Endothelial cell of umbilical vein (primary cell): ENCODE measurements at regions not wholly inside any gene's neighbourhood (a gene's known extent, or its start where the extent isn't known, plus 50 kb on each side); places are given as distances from the start of the nearest gene placed in this dataset.

Source experiments
- BruUV-seq: library from RNA; stranded (reverse); fragments of 400-500 nt; replicated peaks from 2 replicates; lab custom pipeline; 2021; lab: Mats Ljungman, UMichigan
- CTCF ChIA-PET: fragments of 300-600, 350-600 bp; sonication (Branson Sonifier 250); formaldehyde crosslinking; loops from one replicate; lab custom pipeline; 2021; ENCODE audit warnings: antibody characterized with exemption, inconsistent platforms; lab: Charles Lee
- POLR2A ChIA-PET: fragments of 300-600, 350-600 bp; sonication (Branson Sonifier 250); formaldehyde crosslinking; loops from one replicate; lab custom pipeline; 2021; ENCODE audit warnings: antibody characterized with exemption, inconsistent platforms; lab: Charles Lee
- DNase-seq: peaks from one replicate; pipeline ENCODE4 v3.0.0-alpha.2; 2011; ENCODE audit warnings: low read depth, low spot score
- FAIRE-seq: peaks from 2 replicates; lab custom pipeline; 2011; peaks lifted over from hg19 to GRCh38; lab: Jason Lieb, UNC
- H2AFZ ChIP-seq: 2 replicates; pipeline ENCODE4 v1.6.0; 2012; ENCODE audit warnings: low read depth, low read length, control low read depth, inconsistent platforms
- H3K27ac ChIP-seq: 2 replicates; pipeline ENCODE4 v1.5.1; 2011; ENCODE audit warnings: low read depth, mild to moderate bottlenecking, control low read depth, low read length, moderate library complexity; ENCODE audit not compliant: insufficient read depth
- H3K27me3 ChIP-seq, 2 experiments: 2 replicates each; pipeline versions ENCODE4 v1.6.0 to v1.6.1; 2011; ENCODE audit warnings: low read length in 2 of 2, mixed read lengths in 1 of 2; ENCODE audit not compliant: control insufficient read depth in 2 of 2, insufficient read depth in 2 of 2
- H3K36me3 ChIP-seq, 2 experiments: 2 replicates in 1 of 2; 3 replicates in 1 of 2; pipeline ENCODE4 v1.5.1; 2011; ENCODE audit warnings: low read length in 2 of 2, mild to moderate bottlenecking in 1 of 2, moderate library complexity in 1 of 2; ENCODE audit not compliant: control insufficient read depth in 2 of 2, insufficient read depth in 2 of 2; ENCODE audit errors: extremely low read depth in 1 of 2
- H3K4me1 ChIP-seq: 3 replicates; pipeline ENCODE4 v1.5.1; 2011; ENCODE audit warnings: mild to moderate bottlenecking, low read length; ENCODE audit not compliant: control insufficient read depth, insufficient read depth; ENCODE audit errors: extremely low read depth
- H3K4me2 ChIP-seq: 2 replicates; pipeline ENCODE4 v1.6.1; 2011; ENCODE audit warnings: low read length, control low read depth, mixed read lengths; ENCODE audit not compliant: insufficient read depth
- H3K4me3 ChIP-seq, 3 experiments: fragments of 200-600 bp in 1 of 3; sonication (generic), shearing (Covaris generic) in 1 of 3; replicated peaks in 1 of 3; 2 replicates each; pipeline ENCODE4 v1.5.1; 2011 to 2016; ENCODE audit warnings: control low read depth in 3 of 3, low read length in 3 of 3, mild to moderate bottlenecking in 2 of 3, inconsistent platforms in 1 of 3, low read depth in 1 of 3, moderate library complexity in 1 of 3; ENCODE audit not compliant: insufficient read depth in 1 of 3
- H3K79me2 ChIP-seq: 2 replicates; pipeline ENCODE4 v1.6.0; 2012; ENCODE audit warnings: low read length, inconsistent platforms; ENCODE audit not compliant: control insufficient read depth, insufficient read depth
- H3K9ac ChIP-seq: replicated peaks from 2 replicates; pipeline ENCODE3; 2011; ENCODE audit warnings: low read length, control low read depth; ENCODE audit not compliant: insufficient read depth; ENCODE audit errors: extremely low read depth
- H3K9me1 ChIP-seq: replicated peaks from 3 replicates; pipeline ENCODE4 v1.6.0; 2011; ENCODE audit warnings: mild to moderate bottlenecking, low read length; ENCODE audit not compliant: control insufficient read depth, insufficient read depth; ENCODE audit errors: extremely low read depth
- H3K9me3 ChIP-seq: replicated peaks from 2 replicates; pipeline ENCODE4 v1.5.1; 2012; ENCODE audit warnings: low read length, inconsistent platforms; ENCODE audit not compliant: control insufficient read depth, insufficient read depth
- H4K20me1 ChIP-seq: replicated peaks from 2 replicates; pipeline ENCODE3; 2011; ENCODE audit warnings: mild to moderate bottlenecking, low read length; ENCODE audit not compliant: control insufficient read depth, insufficient read depth; ENCODE audit errors: extremely low read depth
- EZH2 ChIP-seq: IDR thresholded peaks from 2 replicates; pipeline ENCODE4 v1.6.1; 2012; ENCODE audit warnings: borderline replicate concordance, low read depth, mild to moderate bottlenecking, moderate library complexity, low read length, inconsistent platforms; ENCODE audit not compliant: severe bottlenecking
- FOS ChIP-seq: IDR thresholded peaks from 2 replicates; pipeline ENCODE4 v1.6.1; 2011; ENCODE audit warnings: mild to moderate bottlenecking, low read length, moderate library complexity, borderline replicate concordance; ENCODE audit not compliant: insufficient read depth
- GATA2 ChIP-seq: IDR thresholded peaks from 2 replicates; pipeline ENCODE4 v1.7.0; 2011; ENCODE audit warnings: low read depth, mild to moderate bottlenecking, moderate library complexity, mixed read lengths, low read length; ENCODE audit not compliant: insufficient read length, insufficient read depth
- JUN ChIP-seq: IDR thresholded peaks from 2 replicates; pipeline ENCODE4 v1.6.1; 2011; ENCODE audit warnings: borderline replicate concordance, low read depth; ENCODE audit not compliant: insufficient read length, insufficient read depth
- MYC ChIP-seq: IDR thresholded peaks from one replicate; pipeline ENCODE4 v1.6.1; 2011; ENCODE audit warnings: mild to moderate bottlenecking, low read depth, low read length
- POLR2A ChIP-seq: IDR thresholded peaks from 2 replicates; pipeline ENCODE4 v1.6.1; 2012; ENCODE audit warnings: low read depth, mild to moderate bottlenecking, control low read depth, low read length
- POLR2AphosphoS5 ChIP-seq: IDR thresholded peaks from 2 replicates; pipeline ENCODE4 v1.6.1; 2012; ENCODE audit warnings: low read depth, mild to moderate bottlenecking, control low read depth, low read length, moderate library complexity; ENCODE audit not compliant: insufficient read depth
- dilution Hi-C: fragments of 300-500 bp; cut with MboI; formaldehyde crosslinking; loops from one replicate; pipeline ENCODE4 v1.15.0; 2019; ENCODE audit warnings: low sequenced_read_pairs; ENCODE audit not compliant: extremely low pct_ligation_motif_present
- intact Hi-C: fragments of 100-400 bp; cut with micrococcal nuclease; formaldehyde crosslinking; loops from one replicate; pipeline ENCODE4 v1.10.0; 2022
- TF ChIP-seq, protein P1 (sequence below): IDR thresholded peaks from 2 replicates; pipeline ENCODE4 v1.6.1; 2011; ENCODE audit not compliant: insufficient read depth, insufficient read length
- TF ChIP-seq, protein P2 (sequence below), 2 donors: IDR thresholded peaks; 1 replicate in 1 of 2; 2 replicates in 1 of 2; pipeline ENCODE4 v1.5.1; 2011; ENCODE audit warnings: low read length in 2 of 2, mild to moderate bottlenecking in 2 of 2, moderate library complexity in 2 of 2, control low read depth in 1 of 2, inconsistent platforms in 1 of 2, low read depth in 1 of 2; ENCODE audit not compliant: insufficient read depth in 1 of 2; ENCODE audit errors: extremely low read depth in 1 of 2

DNA sequence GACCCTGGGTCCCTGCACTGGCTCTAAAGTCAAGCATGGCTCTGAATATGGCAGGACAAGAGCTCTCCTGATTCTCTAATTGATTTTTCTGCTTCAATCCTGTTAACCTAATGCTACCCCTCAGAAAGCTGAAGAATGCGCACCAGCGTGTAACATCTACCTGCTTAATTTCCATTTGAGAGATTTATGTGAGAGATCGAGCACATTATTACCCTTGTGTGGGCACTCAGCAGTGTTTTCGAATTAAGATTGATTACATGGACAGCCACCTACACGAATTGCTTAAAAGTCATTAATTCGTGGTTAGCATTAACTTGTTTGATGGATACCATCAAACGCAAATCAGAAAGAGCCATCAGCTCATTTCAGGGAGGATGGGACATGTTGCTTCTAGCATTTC, 88.7 kb upstream of the PLPP4 start:
- FAIRE-seq: no peak
- Histone ChIP-seq H3K36me3 (no peaks in the 10 kb centered on the region), H3K79me2 (no peaks in the 10 kb centered on the region), H2AFZ (no peak overlapping the region), H3K4me3 (no peak overlapping the region), H3K4me2 (no peak overlapping the region), H4K20me1 (no peaks in the 10 kb centered on the region), H3K9me1 (no peaks in the 10 kb centered on the region), H3K27me3 (peaks cover 4 to 25% of the 10 kb centered on the region in 2 experiments), H3K9me3 (no peaks in the 10 kb centered on the region), H3K9ac (no peak overlapping the region), H3K4me1 (no peaks in the 10 kb centered on the region), H3K27ac (no peak overlapping the region)
- intact Hi-C loops (no loop called here), dilution Hi-C loops (no loop called here)
- no TSS peak for BruUV-seq
- no peak for DNase-seq
- CTCF ChIA-PET: no interaction called here
- TF ChIP-seq, protein P1, sequence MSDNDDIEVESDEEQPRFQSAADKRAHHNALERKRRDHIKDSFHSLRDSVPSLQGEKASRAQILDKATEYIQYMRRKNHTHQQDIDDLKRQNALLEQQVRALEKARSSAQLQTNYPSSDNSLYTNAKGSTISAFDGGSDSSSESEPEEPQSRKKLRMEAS: no peak
- no peak for TF ChIP-seq MYC
- TF ChIP-seq JUN: no peak
- TF ChIP-seq FOS: no peak
- TF ChIP-seq EZH2: no peak
- TF ChIP-seq GATA2: no peak
- TF ChIP-seq POLR2AphosphoS5: no peak
- no peak for TF ChIP-seq POLR2A
- TF ChIP-seq, protein P2, sequence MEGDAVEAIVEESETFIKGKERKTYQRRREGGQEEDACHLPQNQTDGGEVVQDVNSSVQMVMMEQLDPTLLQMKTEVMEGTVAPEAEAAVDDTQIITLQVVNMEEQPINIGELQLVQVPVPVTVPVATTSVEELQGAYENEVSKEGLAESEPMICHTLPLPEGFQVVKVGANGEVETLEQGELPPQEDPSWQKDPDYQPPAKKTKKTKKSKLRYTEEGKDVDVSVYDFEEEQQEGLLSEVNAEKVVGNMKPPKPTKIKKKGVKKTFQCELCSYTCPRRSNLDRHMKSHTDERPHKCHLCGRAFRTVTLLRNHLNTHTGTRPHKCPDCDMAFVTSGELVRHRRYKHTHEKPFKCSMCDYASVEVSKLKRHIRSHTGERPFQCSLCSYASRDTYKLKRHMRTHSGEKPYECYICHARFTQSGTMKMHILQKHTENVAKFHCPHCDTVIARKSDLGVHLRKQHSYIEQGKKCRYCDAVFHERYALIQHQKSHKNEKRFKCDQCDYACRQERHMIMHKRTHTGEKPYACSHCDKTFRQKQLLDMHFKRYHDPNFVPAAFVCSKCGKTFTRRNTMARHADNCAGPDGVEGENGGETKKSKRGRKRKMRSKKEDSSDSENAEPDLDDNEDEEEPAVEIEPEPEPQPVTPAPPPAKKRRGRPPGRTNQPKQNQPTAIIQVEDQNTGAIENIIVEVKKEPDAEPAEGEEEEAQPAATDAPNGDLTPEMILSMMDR (IDR thresholded peaks at IDR 0.05; ENCODE audit: extremely low read depth in 1 of 2, insufficient read depth in 1 of 2, low read depth in 1 of 2, low read length in 2 of 2): no peak
- POLR2A ChIA-PET: no interaction called here
